ENCODE measurements at regions not wholly inside any gene's neighbourhood (a gene's known extent, or its start where the extent isn't known, plus 50 kb on each side); places are given as distances from the start of the nearest gene placed in this dataset.

GRCh38 chr15:94747510-94747909 lies 516.1 kb downstream of the MCTP2 start:
- no peak for TF ChIP-seq EZH2phosphoT487 (IDR thresholded peaks at IDR 0.05; ENCODE audit: borderline replicate concordance)
- TF ChIP-seq, protein P1, sequence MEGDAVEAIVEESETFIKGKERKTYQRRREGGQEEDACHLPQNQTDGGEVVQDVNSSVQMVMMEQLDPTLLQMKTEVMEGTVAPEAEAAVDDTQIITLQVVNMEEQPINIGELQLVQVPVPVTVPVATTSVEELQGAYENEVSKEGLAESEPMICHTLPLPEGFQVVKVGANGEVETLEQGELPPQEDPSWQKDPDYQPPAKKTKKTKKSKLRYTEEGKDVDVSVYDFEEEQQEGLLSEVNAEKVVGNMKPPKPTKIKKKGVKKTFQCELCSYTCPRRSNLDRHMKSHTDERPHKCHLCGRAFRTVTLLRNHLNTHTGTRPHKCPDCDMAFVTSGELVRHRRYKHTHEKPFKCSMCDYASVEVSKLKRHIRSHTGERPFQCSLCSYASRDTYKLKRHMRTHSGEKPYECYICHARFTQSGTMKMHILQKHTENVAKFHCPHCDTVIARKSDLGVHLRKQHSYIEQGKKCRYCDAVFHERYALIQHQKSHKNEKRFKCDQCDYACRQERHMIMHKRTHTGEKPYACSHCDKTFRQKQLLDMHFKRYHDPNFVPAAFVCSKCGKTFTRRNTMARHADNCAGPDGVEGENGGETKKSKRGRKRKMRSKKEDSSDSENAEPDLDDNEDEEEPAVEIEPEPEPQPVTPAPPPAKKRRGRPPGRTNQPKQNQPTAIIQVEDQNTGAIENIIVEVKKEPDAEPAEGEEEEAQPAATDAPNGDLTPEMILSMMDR (conservative IDR thresholded peaks at IDR 0.05; ENCODE audit: low read length), result no peak
